ENCODE measurements at regions not wholly inside any gene's neighbourhood (a gene's known extent, or its start where the extent isn't known, plus 50 kb on each side); places are given as distances from the start of the nearest gene placed in this dataset.

- TF ChIP-seq CTCF (conservative IDR thresholded peaks at IDR 0.05; ENCODE audit: low read length) (no peak), EZH2phosphoT487 (IDR thresholded peaks at IDR 0.05; ENCODE audit: borderline replicate concordance, low read depth, low read length) (no peak)
Observed at GRCh38 chr6:120627612-120628011, 706.7 kb downstream of the TBC1D32 start.
